GM19239 (cell line): ENCODE measurements at regions not wholly inside any gene's neighbourhood (a gene's known extent, or its start where the extent isn't known, plus 50 kb on each side); places are given as distances from the start of the nearest gene placed in this dataset.
"Not testable (repeated sequence)": the region's sequence is repeated elsewhere in the genome, so short reads cannot be mapped to it uniquely, and the experiment has no call there.

Source experiments
- DNase-seq: peaks from one replicate; pipeline ENCODE4 v3.0.0; 2011; ENCODE audit warnings: low spot score; ENCODE audit not compliant: insufficient read length
- FAIRE-seq: peaks from 2 replicates; lab custom pipeline; 2011; peaks lifted over from hg19 to GRCh38; lab: Jason Lieb, UNC

DNA sequence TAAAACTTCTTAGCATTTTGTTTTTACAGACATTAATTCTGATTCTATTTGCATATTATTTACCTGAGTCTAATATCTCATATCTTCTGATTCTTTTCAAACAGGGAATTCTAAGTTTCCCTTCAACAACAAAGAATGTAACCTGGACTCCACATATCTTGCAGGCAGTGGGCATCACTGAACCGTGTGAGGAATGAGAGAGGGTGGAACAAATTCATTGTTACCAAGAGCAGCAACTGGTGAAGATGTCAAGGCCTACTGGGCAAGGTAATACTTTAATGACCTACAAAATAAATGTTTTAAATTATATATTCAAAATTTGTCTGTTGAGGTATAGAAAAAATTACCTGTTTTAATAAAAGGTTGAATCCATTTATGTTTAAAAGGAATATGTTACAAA is 455.3 kb upstream of the TUSC1 start:
- no peak for DNase-seq
- FAIRE-seq = no peak

DNA sequence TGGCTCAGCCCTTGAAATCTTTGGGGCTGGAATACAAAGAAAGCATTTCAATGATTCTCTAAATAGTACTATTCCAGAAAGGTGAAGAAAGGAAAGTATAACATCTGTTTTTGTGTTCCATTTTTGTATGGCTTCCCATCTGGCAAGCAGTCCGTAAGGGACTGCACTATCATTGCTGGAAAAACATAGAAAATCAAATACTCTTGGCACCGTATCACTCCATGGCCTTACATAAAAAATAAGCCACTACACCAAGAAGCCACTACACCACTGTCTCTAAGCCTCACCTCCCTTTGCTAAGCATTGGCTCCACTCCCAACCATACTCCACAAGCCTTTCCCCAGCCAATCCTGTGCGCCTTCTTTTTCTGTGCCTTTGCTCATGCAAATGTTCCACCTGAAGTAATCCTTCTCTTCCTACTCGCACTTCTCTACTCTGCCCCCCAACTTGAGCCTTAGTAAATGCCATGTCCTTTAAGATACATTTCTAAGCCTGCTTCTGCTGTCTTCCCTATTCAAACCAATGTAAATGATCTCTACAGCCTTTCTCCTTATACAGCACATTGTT is 454.6 kb upstream of the TUSC1 start:
- DNase-seq = no peak
- FAIRE-seq = no peak

DNA sequence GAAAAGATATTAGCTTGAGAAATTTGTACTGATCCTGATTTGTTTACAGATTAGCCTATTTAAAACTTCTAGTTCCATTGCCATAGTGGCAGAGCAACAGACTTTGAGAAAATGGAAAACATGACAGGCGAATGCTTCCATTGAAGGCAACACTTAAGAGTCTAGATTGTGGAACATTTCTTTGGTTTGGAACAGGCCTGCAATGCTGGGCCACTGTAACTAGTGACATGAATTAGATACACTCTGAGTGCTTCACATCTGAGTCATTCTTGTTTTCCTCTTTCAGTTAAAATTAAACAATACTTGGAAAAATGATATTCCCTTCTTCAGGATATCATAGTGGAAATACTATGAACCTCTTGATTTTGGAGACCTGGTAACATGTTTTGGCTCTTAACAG is 453.6 kb upstream of the TUSC1 start:
- DNase-seq (no peak), FAIRE-seq (no peak)

DNA sequence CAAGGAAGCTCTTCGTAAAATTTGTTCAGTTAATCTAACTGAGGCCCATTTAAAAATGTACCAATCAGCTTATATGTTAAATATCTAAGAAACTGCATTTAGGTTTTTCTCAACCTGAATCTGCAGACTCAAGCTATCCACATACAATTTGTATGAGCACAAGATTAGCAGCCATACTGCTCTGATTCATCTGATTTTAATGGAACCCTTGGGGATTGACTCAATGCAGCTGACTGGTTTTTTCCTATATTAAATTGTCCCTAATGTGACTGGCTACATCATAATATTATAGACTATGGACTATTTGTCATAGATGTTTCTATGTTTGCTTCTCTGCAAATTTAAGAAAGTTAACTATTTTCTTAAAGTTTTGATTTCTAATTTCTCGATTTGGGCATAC is 451.0 kb upstream of the TUSC1 start:
- FAIRE-seq (no peak), DNase-seq (no peak)

DNA sequence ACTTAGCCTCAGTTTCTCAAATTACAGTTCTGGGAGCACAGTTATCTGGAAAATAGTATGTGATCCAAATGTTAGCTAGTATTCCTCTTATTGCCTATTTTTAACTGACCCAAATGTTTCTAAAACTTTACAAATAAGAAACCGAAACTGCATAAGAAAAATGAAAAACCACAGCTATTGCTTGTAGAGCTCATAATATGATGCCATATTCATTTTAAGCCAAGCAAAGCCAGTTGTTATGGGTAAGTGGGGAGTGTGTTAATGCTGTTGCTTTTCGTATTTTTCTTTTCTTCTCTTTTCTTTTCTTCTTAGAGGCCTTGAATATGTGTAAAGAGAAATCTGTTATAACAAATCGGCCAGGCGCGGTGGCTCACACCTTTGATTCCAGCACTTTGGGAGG is 447.4 kb upstream of the TUSC1 start:
- DNase-seq (no peak), FAIRE-seq (no peak)

DNA sequence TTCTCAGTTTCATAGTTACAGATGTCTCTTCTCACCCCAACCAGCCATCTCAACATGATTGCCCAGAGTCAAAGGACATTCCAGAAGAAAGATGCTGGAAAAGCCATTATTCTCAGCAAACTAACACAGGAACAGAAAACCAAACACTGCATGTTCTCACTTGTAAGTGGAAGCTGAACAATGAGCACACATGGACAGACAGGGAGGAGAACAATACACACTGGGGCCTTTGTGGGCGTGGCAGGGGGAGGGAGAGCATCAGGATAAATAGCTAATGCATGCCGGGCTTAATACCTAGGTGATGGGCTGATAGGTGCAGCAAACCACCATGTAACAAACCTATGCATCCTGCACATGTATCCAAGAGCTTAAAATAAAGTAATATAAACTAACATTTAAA is 437.8 kb upstream of the TUSC1 start:
- DNase-seq, FAIRE-seq: not testable (repeated sequence)

DNA sequence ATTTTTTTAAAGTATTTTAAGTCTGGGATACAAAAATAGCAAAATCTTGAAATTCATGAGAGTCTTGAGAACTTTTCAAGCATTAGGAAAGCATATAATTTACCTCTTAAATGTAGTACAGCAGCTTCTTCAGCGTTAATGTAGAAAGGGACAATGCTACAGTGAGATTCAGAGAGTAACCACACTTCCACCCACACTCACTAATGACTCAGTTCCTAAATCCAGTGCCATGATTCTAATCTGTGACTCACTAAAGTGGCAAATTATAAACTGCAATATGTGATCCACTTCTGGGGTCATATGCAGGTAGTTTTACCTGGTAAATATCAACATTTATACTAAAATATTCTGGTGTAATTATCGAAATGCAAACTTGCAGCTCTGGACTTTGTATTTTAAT is 434.5 kb upstream of the TUSC1 start:
- FAIRE-seq = no peak
- no peak for DNase-seq

DNA sequence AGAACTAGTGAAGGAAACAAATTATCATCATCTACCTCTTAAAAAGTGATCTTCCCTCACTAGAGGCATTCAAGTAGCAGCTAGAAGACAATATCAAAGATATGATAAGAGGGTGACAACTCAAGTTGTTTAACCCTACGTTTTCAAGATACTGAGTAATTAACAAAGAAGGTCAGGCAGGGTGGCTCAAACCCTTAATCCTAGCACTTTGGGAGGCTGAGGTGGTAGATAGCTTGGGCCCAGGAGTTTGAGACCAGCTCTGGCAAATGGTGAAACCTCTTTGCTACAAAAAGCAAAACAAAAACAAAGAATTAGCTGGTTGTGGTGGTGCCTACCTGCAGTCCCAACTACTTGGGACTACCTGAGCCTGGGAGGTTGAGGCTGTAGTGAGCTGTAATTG is 408.2 kb upstream of the TUSC1 start:
- no peak for DNase-seq
- FAIRE-seq = no peak

DNA sequence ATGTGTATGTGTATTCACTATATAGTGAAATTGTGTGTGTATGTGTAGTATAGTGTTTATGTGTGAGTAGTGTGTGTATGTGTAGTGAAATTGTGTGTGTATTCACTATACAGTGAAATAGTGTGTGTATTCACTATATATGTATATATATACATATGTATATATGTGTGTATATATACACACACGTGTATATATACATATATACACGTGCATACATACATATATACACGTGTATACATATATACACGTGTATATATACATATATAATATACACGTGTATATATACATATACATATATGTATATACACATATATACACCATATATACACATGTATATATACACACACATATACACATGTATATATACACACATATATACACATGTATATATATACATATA is 403.6 kb upstream of the TUSC1 start:
- no peak for DNase-seq
- FAIRE-seq = no peak

DNA sequence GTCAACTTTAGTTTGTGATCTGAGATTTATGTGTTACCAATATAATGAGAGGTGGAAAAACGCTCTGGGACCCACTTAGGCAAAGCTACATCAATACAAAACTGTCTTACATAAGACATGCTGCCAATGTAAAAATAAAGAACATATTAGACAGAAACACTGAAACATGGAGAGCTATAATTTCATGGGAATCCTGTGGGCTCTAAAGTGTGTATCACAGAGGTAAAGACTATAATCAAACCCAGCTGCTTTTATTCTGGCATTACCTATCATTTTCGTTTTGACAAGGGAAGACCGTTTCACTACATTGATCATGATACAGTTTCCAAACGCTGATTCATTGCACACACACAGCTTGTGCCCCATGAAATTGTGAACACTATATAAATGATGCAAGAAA is 400.5 kb upstream of the TUSC1 start:
- no peak for DNase-seq
- FAIRE-seq = no peak

DNA sequence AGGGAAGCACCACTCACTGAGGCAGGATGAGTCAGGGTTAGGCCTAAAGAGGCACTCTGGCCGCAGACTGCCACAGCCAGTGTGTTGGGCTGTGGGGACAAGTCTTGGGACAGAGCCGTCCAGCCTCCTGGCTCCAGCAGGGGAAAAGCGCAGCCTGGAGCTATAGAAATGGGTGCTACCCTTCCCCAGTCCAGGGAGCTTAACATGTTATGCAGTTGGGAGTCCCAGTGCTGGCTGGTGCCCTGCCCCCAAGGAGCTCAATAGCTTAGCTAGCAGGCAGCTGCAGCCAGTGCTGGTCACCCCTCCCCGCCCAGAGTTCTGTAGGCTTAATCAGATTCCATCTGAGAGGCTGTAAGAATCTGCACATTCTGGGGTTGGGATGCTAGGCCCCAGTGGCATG is 399.6 kb upstream of the TUSC1 start:
- FAIRE-seq (no peak), DNase-seq (no peak)

DNA sequence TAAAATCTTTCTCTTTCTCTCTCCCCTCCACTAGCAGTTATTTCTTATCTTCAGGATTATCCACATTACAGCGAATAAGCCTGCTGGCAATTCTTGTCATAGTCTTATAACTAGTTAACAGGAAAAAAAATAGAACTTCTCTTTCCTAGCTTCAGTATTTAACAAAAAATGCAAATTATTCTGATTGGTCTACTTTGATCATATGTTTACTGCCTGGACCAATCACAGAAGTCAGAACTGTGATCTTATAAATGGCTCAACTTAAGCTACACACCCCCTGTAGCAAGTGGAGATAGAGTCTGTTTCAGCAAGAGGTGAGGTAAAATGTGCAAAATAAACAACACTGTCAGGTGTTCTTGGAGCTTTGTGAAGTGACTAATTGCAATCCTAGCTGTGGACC is 389.4 kb upstream of the TUSC1 start:
- DNase-seq = no peak
- FAIRE-seq = no peak

DNA sequence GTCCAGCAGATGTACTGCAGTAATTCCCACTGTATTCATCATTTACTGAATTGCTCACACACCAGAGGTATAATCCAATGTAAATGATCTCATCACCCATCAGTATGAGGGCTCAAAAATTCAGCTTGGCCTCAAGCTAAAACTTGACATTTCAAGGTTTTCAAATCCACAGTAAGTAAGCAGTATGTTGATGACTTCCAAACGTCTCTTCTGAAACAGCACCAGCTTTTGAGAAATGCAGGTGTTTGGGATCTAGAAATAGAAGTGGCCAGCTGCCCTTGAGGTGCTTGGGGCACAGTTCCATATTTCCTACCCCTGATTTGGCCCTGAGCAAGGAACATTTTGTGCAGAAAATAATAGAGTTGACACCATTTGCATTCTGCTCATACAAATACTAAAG is 388.0 kb upstream of the TUSC1 start:
- DNase-seq = no peak
- no peak for FAIRE-seq

DNA sequence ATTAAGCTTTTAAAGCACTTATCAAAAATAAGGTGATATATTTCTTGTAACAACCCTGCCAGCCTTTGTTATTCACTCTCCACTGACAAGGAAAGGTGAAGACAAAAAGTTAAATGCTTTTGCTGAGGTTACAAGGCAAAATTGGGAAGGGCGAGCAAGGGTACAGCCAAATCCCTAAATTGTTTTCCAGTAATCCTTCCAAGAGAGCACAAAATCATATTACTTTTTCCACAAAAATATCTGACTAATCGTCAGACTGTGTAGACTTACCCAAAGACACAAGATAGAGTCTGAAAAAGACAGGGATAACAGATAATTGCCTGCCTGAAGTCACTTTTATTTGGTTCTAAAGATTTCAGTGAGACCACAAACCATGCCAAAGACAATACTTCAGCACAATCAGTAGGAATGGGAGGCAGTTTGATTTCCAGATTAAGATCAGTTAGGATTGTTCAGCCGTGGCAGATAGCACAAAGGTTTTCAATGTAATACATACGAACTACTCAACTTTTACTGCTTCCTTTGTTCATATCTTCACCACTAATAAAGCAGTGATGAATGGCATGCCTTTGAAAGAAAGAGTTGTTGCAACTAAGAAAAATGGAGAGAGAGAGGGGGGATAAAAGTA is 383.8 kb upstream of the TUSC1 start:
- FAIRE-seq = no peak

DNA sequence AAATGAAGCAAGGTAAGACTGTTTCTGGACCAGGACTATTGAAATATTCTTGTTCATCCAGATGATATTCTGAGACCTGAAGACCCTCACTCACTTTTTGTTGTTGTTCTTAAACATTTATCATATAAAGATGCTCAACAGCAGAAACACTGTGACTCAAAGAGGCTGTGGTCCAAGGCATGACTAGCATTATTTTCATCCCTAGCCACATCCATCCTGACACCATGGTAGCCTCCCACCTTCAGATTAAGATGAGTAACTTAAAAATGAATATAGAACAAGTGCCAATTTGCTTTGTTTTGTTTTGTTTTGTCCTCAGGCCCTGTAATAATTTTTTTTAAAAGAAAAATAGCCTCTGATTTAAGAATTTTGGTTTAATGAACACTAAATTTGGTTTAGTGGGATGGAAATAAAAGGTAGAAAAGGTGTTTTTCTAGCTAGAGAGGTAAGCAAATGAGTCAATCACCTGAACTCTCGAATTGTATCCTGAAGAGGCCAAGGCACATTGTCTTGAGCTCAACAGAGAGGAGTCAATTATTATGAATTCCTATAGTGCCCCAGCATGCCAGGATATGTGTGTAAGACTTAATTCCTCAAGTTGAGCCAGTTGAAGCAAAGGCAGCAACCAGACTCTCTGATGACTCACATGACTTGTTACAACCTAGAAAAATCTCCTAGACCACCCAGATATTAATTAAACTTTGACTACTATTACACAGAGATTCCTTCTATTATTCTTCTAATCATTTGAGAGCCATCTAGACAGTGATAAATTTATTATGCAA is 380.1 kb upstream of the TUSC1 start:
- DNase-seq = no peak
- FAIRE-seq = no peak

More for the DNA sequence above, 383.8 kb upstream of the TUSC1 start:
- DNase-seq = no peak

DNA sequence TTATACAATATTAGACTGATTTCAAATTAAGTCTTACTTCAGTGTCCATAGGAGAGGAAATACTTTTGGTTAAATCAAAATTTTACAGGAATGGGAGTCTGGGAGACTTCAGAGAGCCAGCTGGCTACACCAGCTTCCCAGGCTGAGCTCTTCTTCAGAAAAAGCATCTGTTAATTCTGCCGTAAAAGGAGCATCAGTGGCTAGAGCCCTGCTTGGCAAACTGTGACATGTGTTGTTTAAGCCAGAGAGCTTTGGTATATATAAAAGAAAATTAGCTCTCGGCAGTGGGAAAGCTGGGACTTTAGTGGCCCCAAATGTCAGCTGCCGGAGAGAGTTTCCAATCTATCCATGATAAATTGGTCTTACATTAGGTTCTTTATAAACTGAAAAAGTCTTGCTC is 378.8 kb upstream of the TUSC1 start:
- DNase-seq = no peak
- FAIRE-seq = no peak

DNA sequence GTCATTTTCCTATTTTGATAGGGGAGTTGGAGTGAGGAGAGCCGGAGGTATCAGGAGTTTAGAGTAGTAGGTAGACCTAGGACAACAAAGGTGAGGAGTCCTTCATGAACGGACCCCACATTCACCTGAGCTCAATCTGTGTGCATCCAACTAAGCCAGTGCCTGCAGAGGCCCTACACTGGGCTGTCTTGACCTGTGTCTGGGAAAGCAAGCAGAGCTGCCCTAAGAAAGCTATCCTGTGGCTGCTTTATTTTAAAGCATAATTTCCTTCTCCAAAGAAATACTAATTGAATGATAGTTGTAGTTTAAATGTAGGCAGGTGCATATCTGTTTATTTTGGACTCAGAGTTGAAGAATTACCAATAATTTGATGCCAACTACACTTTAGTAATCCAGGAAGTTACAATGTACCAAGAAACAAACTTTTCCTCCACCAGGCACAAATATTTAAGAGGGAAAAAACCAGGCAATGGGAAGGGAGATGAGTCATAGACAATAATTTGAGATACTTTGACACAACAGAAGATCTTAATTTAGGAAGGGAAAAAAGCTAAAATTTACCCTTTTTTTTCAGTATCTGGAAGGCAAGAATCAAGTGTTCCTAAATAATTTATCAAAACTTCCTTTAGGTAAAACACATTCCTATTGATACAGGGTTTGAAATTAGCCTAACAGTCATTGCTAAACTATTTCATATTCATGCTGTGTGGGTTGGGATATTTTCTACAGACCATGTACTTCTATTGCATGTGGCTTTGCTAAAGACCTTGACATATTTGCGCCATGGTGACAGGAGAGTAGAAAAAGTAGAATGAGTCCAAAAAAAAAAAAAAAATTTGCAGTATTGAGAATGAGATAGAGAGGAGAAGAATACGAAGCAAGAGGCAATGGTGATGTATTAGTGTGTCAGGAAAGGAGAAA is 376.6 kb upstream of the TUSC1 start:
- FAIRE-seq (no peak), DNase-seq (no peak)

DNA sequence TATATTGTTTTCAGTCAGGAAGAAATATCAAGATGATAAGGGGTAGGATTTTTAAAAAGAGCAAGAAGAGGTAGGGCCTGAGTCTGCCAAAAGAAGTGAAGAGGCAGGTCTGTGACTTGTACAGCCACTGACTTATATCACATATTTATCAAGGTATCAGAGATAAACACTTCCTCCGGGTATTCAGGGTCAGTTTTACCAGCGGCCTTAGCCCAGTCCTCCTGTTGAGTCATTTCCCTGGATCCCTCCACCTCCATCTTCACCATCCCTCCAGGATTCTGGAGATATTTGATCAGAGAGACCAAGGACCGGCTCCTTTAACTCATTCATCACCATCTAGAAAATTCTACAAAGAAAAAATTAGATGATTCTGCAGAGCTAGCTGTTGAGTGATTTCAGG is 375.7 kb upstream of the TUSC1 start:
- no peak for FAIRE-seq
- no peak for DNase-seq

DNA sequence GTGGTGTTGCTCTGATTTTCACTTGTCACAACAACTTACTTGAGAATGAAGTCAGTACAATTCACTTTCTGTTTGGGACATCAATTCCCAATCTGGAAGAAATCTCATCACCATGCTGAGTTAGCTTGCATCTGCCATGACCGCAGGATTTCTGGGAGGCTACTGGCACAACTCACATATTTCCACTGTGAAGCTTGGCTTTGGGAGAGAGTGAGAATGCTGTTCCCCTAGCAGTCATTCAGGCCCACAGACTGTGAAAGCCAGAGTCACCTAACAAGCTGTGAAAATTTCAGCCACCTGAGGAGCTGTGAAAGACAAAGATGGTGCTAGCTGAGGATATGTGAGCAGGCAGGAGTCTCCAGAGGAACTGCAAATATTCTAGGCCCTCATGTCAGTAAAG is 365.2 kb upstream of the TUSC1 start:
- FAIRE-seq = no peak

DNA sequence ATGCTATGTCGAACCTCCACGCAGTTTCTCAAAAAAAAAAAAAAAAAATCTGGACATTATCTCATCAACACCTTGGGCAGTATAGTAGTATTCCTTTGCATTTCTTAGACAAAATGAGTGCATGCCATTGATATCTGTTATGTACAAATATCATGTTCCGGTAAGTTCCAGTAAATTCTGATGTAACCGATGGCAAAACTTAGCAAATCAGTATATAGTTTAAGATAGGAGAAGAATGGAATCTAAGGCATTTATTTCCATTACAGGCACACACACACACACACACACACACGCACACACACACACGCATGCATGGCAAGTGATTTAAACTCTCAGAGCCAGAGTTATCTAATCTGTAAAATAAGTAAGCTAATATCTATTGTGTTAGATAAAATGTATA is 356.5 kb upstream of the TUSC1 start:
- FAIRE-seq = no peak
- DNase-seq = no peak

More for the DNA sequence above, 365.2 kb upstream of the TUSC1 start:
- no peak for DNase-seq

DNA sequence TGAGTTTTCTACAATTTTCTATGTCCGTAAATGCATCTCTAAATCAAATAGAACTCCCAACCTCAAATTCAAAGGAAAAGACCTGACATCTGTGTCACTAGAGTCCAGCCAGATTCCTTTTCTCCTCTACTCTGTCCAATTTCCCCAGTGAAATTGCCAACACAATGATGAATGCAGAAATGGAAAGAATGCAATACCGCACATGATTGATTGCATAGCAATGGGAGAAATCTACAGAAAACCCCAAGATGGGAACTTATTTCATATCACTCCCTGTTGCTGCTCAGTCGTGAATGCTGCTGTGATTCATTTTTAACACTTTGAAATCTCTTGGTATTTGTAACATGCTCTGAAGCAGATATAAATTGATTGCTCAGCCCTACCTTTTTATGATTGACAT is 355.1 kb upstream of the TUSC1 start:
- DNase-seq = no peak
- FAIRE-seq = no peak
